Kidney (tissue), 13 donors: ENCODE measurements at regions not wholly inside any gene's neighbourhood (a gene's known extent, or its start where the extent isn't known, plus 50 kb on each side); places are given as distances from the start of the nearest gene placed in this dataset.

Experiments
- DNase-seq, 5 donors: peaks; one replicate each; pipeline ENCODE4 v3.0.0-alpha.2; 2013 to 2020
- FAIRE-seq: peaks from 2 replicates; lab custom pipeline; 2012; peaks lifted over from hg19 to GRCh38; lab: Jason Lieb, UNC
- H3K27ac ChIP-seq, 2 donors: one replicate each; pipeline ENCODE4 v1.7.0; 2013; ENCODE audit warnings: low read depth in 2 of 2, low read length in 2 of 2, inconsistent platforms in 1 of 2
- H3K27me3 ChIP-seq: one replicate; pipeline ENCODE4 v1.7.1; 2013; ENCODE audit warnings: low read length, inconsistent platforms; ENCODE audit not compliant: control insufficient read depth, insufficient read depth
- H3K36me3 ChIP-seq, 3 donors: one replicate each; pipeline versions ENCODE4 v1.7.0 to v1.7.1; 2013; ENCODE audit warnings: low read length in 3 of 3, control low read depth in 1 of 3, inconsistent platforms in 1 of 3; ENCODE audit not compliant: insufficient read depth in 3 of 3, control insufficient read depth in 2 of 3
- H3K4me1 ChIP-seq, 3 donors: one replicate each; pipeline versions ENCODE4 v1.7.0 to v1.7.1; 2013; ENCODE audit warnings: low read length in 3 of 3, inconsistent platforms in 1 of 3, low read depth in 1 of 3; ENCODE audit not compliant: control insufficient read depth in 2 of 3, insufficient read depth in 2 of 3
- H3K4me3 ChIP-seq, 3 donors: one replicate each; pipeline versions ENCODE4 v1.7.0 to v1.8.1; 2013; ENCODE audit warnings: low read length in 3 of 3, control low read depth in 1 of 3, inconsistent platforms in 1 of 3
- H3K9ac ChIP-seq, 3 donors: one replicate each; pipeline versions ENCODE4 v1.7.0 to v1.7.1; 2013; ENCODE audit warnings: low read length in 3 of 3, control low read depth in 1 of 3, inconsistent platforms in 1 of 3
- H3K9me3 ChIP-seq, 3 donors: one replicate each; pipeline versions ENCODE4 v1.7.0 to v1.7.1; 2013; ENCODE audit warnings: low read length in 3 of 3, control low read depth in 1 of 3, inconsistent platforms in 1 of 3; ENCODE audit not compliant: control insufficient read depth in 2 of 3, insufficient read depth in 1 of 3
- CTCF ChIP-seq: IDR thresholded peaks from 3 replicates; pipeline ENCODE4 v1.5.1; 2012; ENCODE audit warnings: mild to moderate bottlenecking, moderate library complexity, borderline replicate concordance; ENCODE audit not compliant: insufficient read depth; ENCODE audit errors: extremely low read depth
- intact Hi-C: fragments of 100-400 bp; cut with DNase I; formaldehyde crosslinking; loops from one replicate; pipeline ENCODE4 v1.11.1; 2022
- donor health status: control.
- donor health status: control.
- donor health status: control.
- donor health status: control.
- donor health status: control.
- donor health status: DM: yes; HTN: yes; CAD: no.
- donor health status: Normal renal cell carcinoma (clear cell type).

- intact Hi-C loops = no loop called here
- Histone ChIP-seq H3K27ac (no peak overlapping the region), H3K4me1 (no peaks in the 10 kb centered on the region), H3K4me3 (no peak overlapping the region), H3K27me3 (no peaks in the 10 kb centered on the region), H3K9me3 (no peaks in the 10 kb centered on the region), H3K9ac (no peak overlapping the region), H3K36me3 (no peaks in the 10 kb centered on the region)
- FAIRE-seq = no peak
- TF ChIP-seq CTCF = no peak
- no peak for DNase-seq
Measured at GRCh38 chr20:20966171-20966570, 140.0 kb downstream of the LINC00237 start.

- H3K4me3 ChIP-seq = no peak overlapping the region
- FAIRE-seq = no peak
- intact Hi-C loops = no loop called here
- no peak for DNase-seq
- no peak overlapping the region for H3K9ac ChIP-seq
- no peaks in the 10 kb centered on the region for H3K36me3 ChIP-seq
- no peak overlapping the region for H3K27ac ChIP-seq
- no peak for TF ChIP-seq CTCF
- H3K27me3 ChIP-seq = no peaks in the 10 kb centered on the region
- H3K9me3 ChIP-seq = no peaks in the 10 kb centered on the region
- no peaks in the 10 kb centered on the region for H3K4me1 ChIP-seq
Measured at GRCh38 chr20:20959031-20959755, 147.0 kb downstream of the LINC00237 start.

- H3K4me1 ChIP-seq = no peaks in the 10 kb centered on the region
Measured at GRCh38 chr20:20956513-20956931, 149.6 kb downstream of the LINC00237 start.

More at GRCh38 chr20:20956513-20956931, 149.6 kb downstream of the LINC00237 start:
- no peaks in the 10 kb centered on the region for H3K27me3 ChIP-seq
- no peaks in the 10 kb centered on the region for H3K36me3 ChIP-seq
- H3K4me3 ChIP-seq = no peak overlapping the region
- intact Hi-C loops = no loop called here
- no peak overlapping the region for H3K9ac ChIP-seq
- no peak for TF ChIP-seq CTCF
- H3K9me3 ChIP-seq = no peaks in the 10 kb centered on the region
- H3K27ac ChIP-seq = no peak overlapping the region
- FAIRE-seq = no peak
- peak in 2 of 5 donors; percentile 12 to 50 for DNase-seq
